H1 (cell line): ENCODE measurements at regions not wholly inside any gene's neighbourhood (a gene's known extent, or its start where the extent isn't known, plus 50 kb on each side); places are given as distances from the start of the nearest gene placed in this dataset.

Experiments
- CTBP2 ChIP-seq: IDR thresholded peaks from 2 replicates; pipeline ENCODE4 v1.7.0; 2011; ENCODE audit warnings: borderline replicate concordance, mild to moderate bottlenecking, moderate library complexity, mixed read lengths, low read length; ENCODE audit not compliant: insufficient read depth, insufficient read length
- CTCF ChIP-seq, 3 experiments: IDR thresholded peaks; 1 replicate in 2 of 3; 2 replicates in 1 of 3; pipeline versions ENCODE4 v1.5.1 to v1.6.1; 2011; ENCODE audit warnings: low read length in 3 of 3, mild to moderate bottlenecking in 3 of 3, inconsistent platforms in 2 of 3, low read depth in 1 of 3, moderate library complexity in 1 of 3; ENCODE audit not compliant: insufficient read depth in 1 of 3; ENCODE audit errors: control extremely low read depth in 1 of 3
- GTF2F1 ChIP-seq: IDR thresholded peaks from 2 replicates; pipeline ENCODE4 v1.6.1; 2012; ENCODE audit warnings: low read depth, low read length, improper control_type of control experiment, borderline replicate concordance
- TBP ChIP-seq: IDR thresholded peaks from 2 replicates; pipeline ENCODE4 v1.6.1; 2011; ENCODE audit warnings: low read depth, low read length, improper control_type of control experiment

DNA sequence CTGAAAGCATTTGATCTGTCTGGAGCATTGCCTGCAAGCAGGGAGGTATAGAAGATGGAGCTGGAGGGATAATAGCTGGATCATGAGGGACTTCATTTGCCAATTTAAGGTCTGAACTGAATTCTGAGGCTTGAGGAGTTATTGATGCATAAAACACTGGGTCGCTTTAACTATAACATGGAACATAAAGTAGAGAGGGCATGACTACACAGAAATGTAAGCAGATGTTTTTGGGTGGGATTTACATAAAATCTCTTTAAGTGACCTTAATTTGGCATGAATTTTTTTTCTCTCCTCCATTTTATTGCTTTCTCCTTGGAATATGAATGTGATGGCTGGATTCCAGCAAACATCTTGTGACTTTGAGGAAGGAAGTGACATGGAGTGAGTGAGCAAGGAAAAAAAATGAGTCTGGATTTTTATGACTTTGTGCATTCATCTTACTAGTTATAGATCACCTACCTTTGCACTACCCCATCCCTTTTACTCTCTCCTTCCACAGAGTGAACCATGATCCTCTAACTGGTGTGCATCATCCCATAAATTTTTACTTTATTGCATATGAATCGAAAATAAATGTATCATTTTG lies 356.0 kb downstream of the DUSP6 start (continued):
- TF ChIP-seq CTBP2 (no peak), CTCF (IDR thresholded peaks at IDR 0.05; ENCODE audit: control extremely low read depth in 1 of 3, insufficient read depth in 1 of 3, low read depth in 1 of 3, low read length in 3 of 3) (no peak), GTF2F1 (no peak), TBP (no peak)
